H7 (cell line): ENCODE measurements at regions not wholly inside any gene's neighbourhood (a gene's known extent, or its start where the extent isn't known, plus 50 kb on each side); places are given as distances from the start of the nearest gene placed in this dataset.

Experiments
- DNase-seq: peaks from one replicate; pipeline ENCODE4 v3.0.0; 2012
- H3K27me3 ChIP-seq: 2 replicates; pipeline ENCODE4 v1.6.0; 2011; ENCODE audit warnings: mild to moderate bottlenecking, low read length; ENCODE audit not compliant: control insufficient read depth, insufficient read depth
- H3K36me3 ChIP-seq: replicated peaks from 2 replicates; pipeline ENCODE4 v1.5.1; 2011; ENCODE audit warnings: low read length; ENCODE audit not compliant: control insufficient read depth, insufficient read depth
- H3K4me3 ChIP-seq: 2 replicates; pipeline ENCODE4 v1.5.1; 2011; ENCODE audit warnings: low read depth, mild to moderate bottlenecking, control low read depth, low read length, moderate library complexity; ENCODE audit not compliant: insufficient read depth

DNA sequence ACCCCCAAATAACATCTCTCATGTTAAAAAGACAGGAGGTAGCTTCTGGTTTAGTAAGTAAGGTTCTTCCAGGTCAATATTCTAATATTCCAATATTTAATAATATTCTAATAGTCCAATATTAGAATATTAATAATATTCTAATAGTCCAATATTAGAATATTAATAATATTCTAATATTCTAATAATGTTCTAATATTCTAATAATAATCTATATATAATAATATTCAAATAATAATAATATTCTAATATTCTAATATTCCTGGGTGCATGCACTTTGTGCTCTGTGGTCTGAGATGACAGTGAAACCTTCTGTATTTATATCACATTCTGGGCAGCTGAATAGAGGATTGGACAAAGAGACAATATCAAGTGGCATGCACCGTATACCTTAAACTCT, 96.1 kb downstream of the PCDH10 start:
- Histone ChIP-seq H3K27me3 (no peaks in the 10 kb centered on the region), H3K36me3 (no peaks in the 10 kb centered on the region), H3K4me3 (no peak overlapping the region)
- no peak for DNase-seq
